OCI-LY3 (cell line): ENCODE measurements at regions not wholly inside any gene's neighbourhood (a gene's known extent, or its start where the extent isn't known, plus 50 kb on each side); places are given as distances from the start of the nearest gene placed in this dataset.
"Not testable (repeated sequence)": the region's sequence is repeated elsewhere in the genome, so short reads cannot be mapped to it uniquely, and the experiment has no call there.

Source experiments
- H2AFZ ChIP-seq: fragments of 200-600, 300-600 bp; shearing (Covaris generic); 2 replicates; pipeline ENCODE4 v1.6.0; 2014; ENCODE audit warnings: antibody characterized with exemption, low read depth, low read length
- H3K27ac ChIP-seq: fragments of 200-600, 300-600 bp; sonication (generic); 2 replicates; pipeline ENCODE4 v1.5.1; 2014; ENCODE audit warnings: mild to moderate bottlenecking, low read length, moderate library complexity, mixed read lengths
- H3K27me3 ChIP-seq: fragments of 200-600, 300-600 bp; sonication (generic); 2 replicates; pipeline ENCODE4 v1.6.1; 2014; ENCODE audit warnings: low read depth, low read length, mixed read lengths
- H3K36me3 ChIP-seq: fragments of 200-600, 300-600 bp; sonication (generic); replicated peaks from 2 replicates; pipeline ENCODE3; 2014; ENCODE audit warnings: low read depth, low read length, mixed read lengths
- H3K4me1 ChIP-seq: fragments of 300-600, 200-600 bp; sonication (generic); 2 replicates; pipeline ENCODE4 v1.6.1; 2014; ENCODE audit warnings: low read length, mixed read lengths
- H3K4me2 ChIP-seq: fragments of 200-600, 300-600 bp; sonication (generic); 2 replicates; pipeline ENCODE4 v1.6.1; 2014; ENCODE audit warnings: low read length, mixed read lengths
- H3K4me3 ChIP-seq: fragments of 300-600, 200-600 bp; sonication (generic); 2 replicates; pipeline ENCODE4 v1.5.1; 2014; ENCODE audit warnings: antibody characterized with exemption, mild to moderate bottlenecking, low read length, moderate library complexity
- H3K79me2 ChIP-seq: fragments of 300-600, 200-600 bp; shearing (Covaris generic); 2 replicates; pipeline ENCODE4 v1.6.1; 2014; ENCODE audit warnings: mild to moderate bottlenecking, low read length, mixed read lengths
- H3K9ac ChIP-seq: fragments of 300-600, 200-600 bp; shearing (Covaris generic); 2 replicates; pipeline ENCODE4 v1.6.0; 2014; ENCODE audit warnings: mild to moderate bottlenecking, low read length, moderate library complexity
- H3K9me3 ChIP-seq: fragments of 200-600, 300-600 bp; shearing (Covaris generic); 2 replicates; pipeline ENCODE4 v1.6.1; 2014; ENCODE audit warnings: low read length, mixed read lengths; ENCODE audit not compliant: insufficient read depth
- H4K20me1 ChIP-seq: fragments of 200-600, 300-600 bp; sonication (generic); 2 replicates; pipeline ENCODE4 v1.6.1; 2016; ENCODE audit warnings: low read length, mixed read lengths; ENCODE audit not compliant: insufficient read depth
- CTCF ChIP-seq: fragments of 200-600, 300-600 bp; sonication (generic); IDR thresholded peaks from 2 replicates; pipeline ENCODE4 v1.5.1; 2014; ENCODE audit warnings: antibody characterized with exemption, low read length, low read depth
- EZH2phosphoT487 ChIP-seq: fragments of 200-600 bp; shearing (Covaris generic); IDR thresholded peaks from 2 replicates; pipeline ENCODE4 v1.6.1; 2018; ENCODE audit warnings: antibody characterized with exemption, mixed run types, low read depth

- Histone ChIP-seq H3K27ac (no peak overlapping the region), H3K79me2 (no peaks in the 10 kb centered on the region), H3K27me3 (peaks cover 4% of the 10 kb centered on the region; the same call in 1 of the 2 replicates), H3K36me3 (no peaks in the 10 kb centered on the region), H3K9ac (no peak overlapping the region), H3K4me1 (no peaks in the 10 kb centered on the region), H3K9me3 (no peaks in the 10 kb centered on the region), H2AFZ (no peak overlapping the region), H3K4me3 (no peak overlapping the region), H4K20me1 (no peaks in the 10 kb centered on the region), H3K4me2 (no peak overlapping the region)
- TF ChIP-seq CTCF (no peak), EZH2phosphoT487 (no peak)
These were observed 114.1 kb upstream of the LPCAT1 start for GRCh38 chr5:1637639-1638481.

- Histone ChIP-seq H3K9ac (no peak overlapping the region), H2AFZ (no peak overlapping the region), H3K36me3 (no peaks in the 10 kb centered on the region), H3K9me3 (no peaks in the 10 kb centered on the region), H3K27ac (no peak overlapping the region), H3K4me3 (no peak overlapping the region), H3K27me3 (no peaks in the 10 kb centered on the region), H3K79me2 (no peaks in the 10 kb centered on the region), H3K4me1 (no peaks in the 10 kb centered on the region), H3K4me2 (no peak overlapping the region), H4K20me1 (no peaks in the 10 kb centered on the region)
- TF ChIP-seq EZH2phosphoT487 (no peak), CTCF (no peak)
These were observed 113.3 kb upstream of the LPCAT1 start for GRCh38 chr5:1636981-1637638.

GRCh38 chr5:1636208-1636770 lies 112.5 kb upstream of the LPCAT1 start:
- not testable (repeated sequence) for H3K27ac ChIP-seq, H3K4me2 ChIP-seq, H3K9me3 ChIP-seq, H3K79me2 ChIP-seq, H3K4me3 ChIP-seq, H2AFZ ChIP-seq, H3K4me1 ChIP-seq, H3K27me3 ChIP-seq, H3K9ac ChIP-seq, H4K20me1 ChIP-seq, H3K36me3 ChIP-seq

GRCh38 chr5:1635477-1635876 lies 111.7 kb upstream of the LPCAT1 start:
- H3K79me2 ChIP-seq, H3K4me3 ChIP-seq, H4K20me1 ChIP-seq, H3K27me3 ChIP-seq, H3K9ac ChIP-seq, H2AFZ ChIP-seq, H3K36me3 ChIP-seq, H3K4me2 ChIP-seq, H3K4me1 ChIP-seq, H3K27ac ChIP-seq, H3K9me3 ChIP-seq: not testable (repeated sequence)

- no peak for TF ChIP-seq CTCF
- no peak for TF ChIP-seq EZH2phosphoT487
- H2AFZ ChIP-seq = no peak overlapping the region
These were observed 110.5 kb upstream of the LPCAT1 start for GRCh38 chr5:1634337-1634661.

More at GRCh38 chr5:1634337-1634661, 110.5 kb upstream of the LPCAT1 start:
- H3K4me2 ChIP-seq = peak overlapping the region; percentile 80
- H3K79me2 ChIP-seq = no peaks in the 10 kb centered on the region
- H3K4me3 ChIP-seq = peak overlapping the region; percentile 95
- no peaks in the 10 kb centered on the region for H4K20me1 ChIP-seq
- H3K9me3 ChIP-seq = no peaks in the 10 kb centered on the region
- H3K4me1 ChIP-seq = no peaks in the 10 kb centered on the region
- H3K9ac ChIP-seq = peak overlapping the region; percentile 82
- H3K27ac ChIP-seq = no peak overlapping the region
- H3K27me3 ChIP-seq = no peaks in the 10 kb centered on the region
- no peaks in the 10 kb centered on the region for H3K36me3 ChIP-seq
